Trophoblast cell (in vitro differentiated cells and primary cell): ENCODE measurements at regions not wholly inside any gene's neighbourhood (a gene's known extent, or its start where the extent isn't known, plus 50 kb on each side); places are given as distances from the start of the nearest gene placed in this dataset.

ENCODE experiments used
- DNase-seq, 2 donors: peaks; one replicate each; pipeline ENCODE4 v3.0.0-alpha.2; 2016
- H2AFZ ChIP-seq: 2 replicates; pipeline ENCODE4 v1.6.1; 2013; ENCODE audit warnings: low read length, moderate library complexity, mild to moderate bottlenecking; ENCODE audit not compliant: insufficient read depth, poor library complexity
- H2AK5ac ChIP-seq: 2 replicates; pipeline ENCODE4 v1.6.1; 2013; ENCODE audit warnings: mild to moderate bottlenecking, low read length
- H2BK120ac ChIP-seq: 2 replicates; pipeline ENCODE4 v1.6.1; 2013; ENCODE audit warnings: low read length, mild to moderate bottlenecking, moderate library complexity; ENCODE audit not compliant: insufficient read depth, poor library complexity
- H2BK12ac ChIP-seq: 2 replicates; pipeline ENCODE4 v1.6.1; 2013; ENCODE audit warnings: mild to moderate bottlenecking, low read length, moderate library complexity
- H2BK5ac ChIP-seq: 2 replicates; pipeline ENCODE4 v1.6.1; 2013; ENCODE audit warnings: low read length, low read depth, moderate library complexity, mild to moderate bottlenecking; ENCODE audit not compliant: poor library complexity
- H3K14ac ChIP-seq: 2 replicates; pipeline ENCODE4 v1.6.1; 2013; ENCODE audit warnings: mild to moderate bottlenecking, low read length
- H3K18ac ChIP-seq: 2 replicates; pipeline ENCODE4 v1.6.1; 2013; ENCODE audit warnings: mild to moderate bottlenecking, low read length
- H3K23ac ChIP-seq: 2 replicates; pipeline ENCODE4 v1.6.1; 2013; ENCODE audit warnings: low read length
- H3K27ac ChIP-seq: 2 replicates; pipeline ENCODE4 v1.5.1; 2013; ENCODE audit warnings: low read depth, mild to moderate bottlenecking, inconsistent platforms, low read length, moderate library complexity
- H3K27me3 ChIP-seq: 2 replicates; pipeline ENCODE4 v1.6.1; 2013; ENCODE audit warnings: inconsistent platforms, mild to moderate bottlenecking, low read length, moderate library complexity; ENCODE audit not compliant: insufficient read depth
- H3K36me3 ChIP-seq, 2 experiments: 1 replicate in 1 of 2; 2 replicates in 1 of 2; pipeline ENCODE4 v1.6.1; 2013; ENCODE audit warnings: low read length in 2 of 2, mild to moderate bottlenecking in 2 of 2, moderate library complexity in 1 of 2; ENCODE audit not compliant: insufficient read depth in 2 of 2, control insufficient read depth in 1 of 2
- H3K4ac ChIP-seq: 2 replicates; pipeline ENCODE4 v1.6.1; 2013; ENCODE audit warnings: low read depth, mild to moderate bottlenecking, low read length, moderate library complexity
- H3K4me1 ChIP-seq, 2 experiments: 1 replicate in 1 of 2; 2 replicates in 1 of 2; pipeline ENCODE4 v1.6.1; 2013; ENCODE audit warnings: low read length in 2 of 2, mild to moderate bottlenecking in 2 of 2, moderate library complexity in 1 of 2; ENCODE audit not compliant: insufficient read depth in 2 of 2, control insufficient read depth in 1 of 2
- H3K4me2 ChIP-seq: 2 replicates; pipeline ENCODE4 v1.6.1; 2013; ENCODE audit warnings: inconsistent platforms, mild to moderate bottlenecking, low read length, moderate library complexity
- H3K4me3 ChIP-seq: 2 replicates; pipeline ENCODE4 v1.5.1; 2013; ENCODE audit warnings: mild to moderate bottlenecking, low read depth, low read length, inconsistent platforms
- H3K79me1 ChIP-seq: one replicate; pipeline ENCODE4 v1.6.1; 2013; ENCODE audit warnings: low read length
- H3K79me2 ChIP-seq: 2 replicates; pipeline ENCODE4 v1.6.1; 2013; ENCODE audit warnings: low read length, mild to moderate bottlenecking; ENCODE audit not compliant: control insufficient read depth, insufficient read depth, poor library complexity
- H3K9ac ChIP-seq: 2 replicates; pipeline ENCODE4 v1.6.1; 2013; ENCODE audit warnings: mild to moderate bottlenecking, low read length
- H3K9me3 ChIP-seq: 2 replicates; pipeline ENCODE4 v1.6.1; 2013; ENCODE audit warnings: low read depth, mild to moderate bottlenecking, control low read depth, inconsistent platforms, low read length; ENCODE audit not compliant: insufficient read depth
- H4K12ac ChIP-seq: 2 replicates; pipeline ENCODE4 v1.6.1; 2013; ENCODE audit warnings: low read depth, mild to moderate bottlenecking, low read length, moderate library complexity
- H4K8ac ChIP-seq: 2 replicates; pipeline ENCODE4 v1.6.1; 2013; ENCODE audit warnings: low read depth, mild to moderate bottlenecking, low read length, moderate library complexity
- H4K91ac ChIP-seq: one replicate; pipeline ENCODE4 v1.6.1; 2013; ENCODE audit warnings: low read depth, mild to moderate bottlenecking, low read length, moderate library complexity
- WGBS: extraction: QIAGEN DNeasy Blood & Tissue Kit; methylation state at CpG from one replicate; pipeline ENCODE4 v1.1.7; 2013; ENCODE audit warnings: missing lambda C conversion rate; ENCODE audit not compliant: insufficient read length, insufficient coverage; ENCODE audit errors: extremely low coverage; 5-methylcytosine and 5-hydroxymethylcytosine counted together

- H3K4me1 ChIP-seq: no peaks in the 10 kb centered on the region
- H3K9ac ChIP-seq: no peak overlapping the region
- H3K23ac ChIP-seq: no peak overlapping the region
- H2BK120ac ChIP-seq: no peak overlapping the region
- H3K4me3 ChIP-seq: no peak overlapping the region
- H3K79me1 ChIP-seq: no peaks in the 10 kb centered on the region
- no peak for DNase-seq
- H2BK12ac ChIP-seq: no peak overlapping the region
- no peak overlapping the region for H4K8ac ChIP-seq
- H3K27me3 ChIP-seq: no peaks in the 10 kb centered on the region
- H3K27ac ChIP-seq: no peak overlapping the region
- no peak overlapping the region for H3K14ac ChIP-seq
- no peak overlapping the region for H3K4ac ChIP-seq
- no CpG with 5 or more reads among the region's 4 CpGs for WGBS
- H3K79me2 ChIP-seq: no peaks in the 10 kb centered on the region
- no peak overlapping the region for H3K18ac ChIP-seq
- H3K4me2 ChIP-seq: no peak overlapping the region
- H3K9me3 ChIP-seq: no peaks in the 10 kb centered on the region
- H3K36me3 ChIP-seq: no peaks in the 10 kb centered on the region
- H4K91ac ChIP-seq: no peak overlapping the region
- no peak overlapping the region for H2AFZ ChIP-seq
- H2AK5ac ChIP-seq: no peak overlapping the region
- no peak overlapping the region for H4K12ac ChIP-seq
- no peak overlapping the region for H2BK5ac ChIP-seq
These were observed 1643.9 kb downstream of the CDH8 start for GRCh38 chr16:60392380-60392779.

GRCh38 chr16:60371591-60371990, 1637.5 kb upstream of the GOT2 start:
- Histone ChIP-seq H3K9me3 (no peaks in the 10 kb centered on the region), H3K36me3 (no peaks in the 10 kb centered on the region), H3K79me2 (no peaks in the 10 kb centered on the region), H2BK5ac (no peak overlapping the region), H3K27ac (no peak overlapping the region), H2BK120ac (no peak overlapping the region), H3K27me3 (no peaks in the 10 kb centered on the region), H3K23ac (no peak overlapping the region), H4K91ac (no peak overlapping the region), H2BK12ac (no peak overlapping the region), H2AK5ac (no peak overlapping the region), H3K14ac (no peak overlapping the region), H3K4me1 (no peaks in the 10 kb centered on the region), H4K8ac (no peak overlapping the region), H3K18ac (no peak overlapping the region), H3K79me1 (no peaks in the 10 kb centered on the region), H2AFZ (no peak overlapping the region), H3K4ac (no peak overlapping the region), H3K9ac (no peak overlapping the region), H3K4me3 (no peak overlapping the region), H3K4me2 (no peak overlapping the region), H4K12ac (no peak overlapping the region)
- no CpG with 5 or more reads among the region's 2 CpGs for WGBS
- DNase-seq: no peak

GRCh38 chr16:60367739-60368138, 1633.6 kb upstream of the GOT2 start:
- H3K4me3 ChIP-seq: no peak overlapping the region
- WGBS: no CpG with 5 or more reads among the region's 3 CpGs

GRCh38 chr16:60363566-60363965, 1629.5 kb upstream of the GOT2 start:
- Histone ChIP-seq H3K4me3 (no peak overlapping the region), H3K18ac (no peak overlapping the region), H3K36me3 (no peaks in the 10 kb centered on the region), H4K8ac (no peak overlapping the region), H2AFZ (no peak overlapping the region), H2AK5ac (no peak overlapping the region), H3K14ac (no peak overlapping the region), H3K27me3 (no peaks in the 10 kb centered on the region), H3K79me2 (no peaks in the 10 kb centered on the region), H2BK12ac (no peak overlapping the region), H3K27ac (no peak overlapping the region), H3K9me3 (no peaks in the 10 kb centered on the region), H3K23ac (no peak overlapping the region), H4K91ac (no peak overlapping the region), H2BK5ac (no peak overlapping the region), H4K12ac (no peak overlapping the region), H3K4ac (no peak overlapping the region), H3K4me1 (no peaks in the 10 kb centered on the region), H3K4me2 (no peak overlapping the region), H3K9ac (no peak overlapping the region), H2BK120ac (no peak overlapping the region), H3K79me1 (no peaks in the 10 kb centered on the region)
- no CpG with 5 or more reads among the region's 6 CpGs for WGBS
- no peak for DNase-seq

More at GRCh38 chr16:60367739-60368138, 1633.6 kb upstream of the GOT2 start:
- Histone ChIP-seq H3K14ac (no peak overlapping the region), H2BK120ac (no peak overlapping the region), H2BK5ac (no peak overlapping the region), H2AK5ac (no peak overlapping the region), H3K23ac (no peak overlapping the region), H3K79me2 (no peaks in the 10 kb centered on the region), H3K18ac (no peak overlapping the region), H3K9ac (no peak overlapping the region), H2AFZ (no peak overlapping the region), H3K27me3 (no peaks in the 10 kb centered on the region), H3K4me1 (no peaks in the 10 kb centered on the region), H2BK12ac (no peak overlapping the region), H4K91ac (no peak overlapping the region), H3K79me1 (no peaks in the 10 kb centered on the region), H3K4ac (no peak overlapping the region), H3K9me3 (no peaks in the 10 kb centered on the region), H4K8ac (no peak overlapping the region), H3K4me2 (no peak overlapping the region), H3K27ac (no peak overlapping the region), H4K12ac (no peak overlapping the region), H3K36me3 (no peaks in the 10 kb centered on the region)
- DNase-seq: no peak
